ENCODE measurements at regions not wholly inside any gene's neighbourhood (a gene's known extent, or its start where the extent isn't known, plus 50 kb on each side); places are given as distances from the start of the nearest gene placed in this dataset.

GRCh38 chr12:97764700-97765099 is 302.1 kb downstream of the RMST start:
- H3K27me3 ChIP-seq (replicated peaks; ENCODE audit: control insufficient read depth, insufficient read depth, low read length), result 0 out of 2 replicates have a peak, but pooled peaks cover 1% of the 10 kb centered on the region
- H3K4me3 ChIP-seq (replicated peaks; ENCODE audit: low read depth, low read length), result no peak overlapping the region
- DNase-seq (ENCODE audit: extremely low read depth, insufficient read length), result no peak
- TF ChIP-seq, protein P1, sequence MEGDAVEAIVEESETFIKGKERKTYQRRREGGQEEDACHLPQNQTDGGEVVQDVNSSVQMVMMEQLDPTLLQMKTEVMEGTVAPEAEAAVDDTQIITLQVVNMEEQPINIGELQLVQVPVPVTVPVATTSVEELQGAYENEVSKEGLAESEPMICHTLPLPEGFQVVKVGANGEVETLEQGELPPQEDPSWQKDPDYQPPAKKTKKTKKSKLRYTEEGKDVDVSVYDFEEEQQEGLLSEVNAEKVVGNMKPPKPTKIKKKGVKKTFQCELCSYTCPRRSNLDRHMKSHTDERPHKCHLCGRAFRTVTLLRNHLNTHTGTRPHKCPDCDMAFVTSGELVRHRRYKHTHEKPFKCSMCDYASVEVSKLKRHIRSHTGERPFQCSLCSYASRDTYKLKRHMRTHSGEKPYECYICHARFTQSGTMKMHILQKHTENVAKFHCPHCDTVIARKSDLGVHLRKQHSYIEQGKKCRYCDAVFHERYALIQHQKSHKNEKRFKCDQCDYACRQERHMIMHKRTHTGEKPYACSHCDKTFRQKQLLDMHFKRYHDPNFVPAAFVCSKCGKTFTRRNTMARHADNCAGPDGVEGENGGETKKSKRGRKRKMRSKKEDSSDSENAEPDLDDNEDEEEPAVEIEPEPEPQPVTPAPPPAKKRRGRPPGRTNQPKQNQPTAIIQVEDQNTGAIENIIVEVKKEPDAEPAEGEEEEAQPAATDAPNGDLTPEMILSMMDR (IDR thresholded peaks at IDR 0.05; ENCODE audit: insufficient read depth, low read length, poor library complexity, severe bottlenecking), result no peak
- H3K36me3 ChIP-seq (ENCODE audit: control insufficient read depth, insufficient read depth, low read length), result no peaks in the 10 kb centered on the region

- TF ChIP-seq, protein P1 (IDR thresholded peaks at IDR 0.05; ENCODE audit: insufficient read depth, low read length, poor library complexity, severe bottlenecking), result no peak
- DNase-seq (ENCODE audit: extremely low read depth, insufficient read length), result no peak
- Histone ChIP-seq H3K27me3 (replicated peaks; ENCODE audit: control insufficient read depth, insufficient read depth, low read length) (0 out of 2 replicates have a peak, but pooled peaks cover 1% of the 10 kb centered on the region), H3K4me3 (replicated peaks; ENCODE audit: low read depth, low read length) (no peak overlapping the region), H3K36me3 (ENCODE audit: control insufficient read depth, insufficient read depth, low read length) (no peaks in the 10 kb centered on the region)
Observed at GRCh38 chr12:97767347-97767746, 304.7 kb downstream of the RMST start.

DNA sequence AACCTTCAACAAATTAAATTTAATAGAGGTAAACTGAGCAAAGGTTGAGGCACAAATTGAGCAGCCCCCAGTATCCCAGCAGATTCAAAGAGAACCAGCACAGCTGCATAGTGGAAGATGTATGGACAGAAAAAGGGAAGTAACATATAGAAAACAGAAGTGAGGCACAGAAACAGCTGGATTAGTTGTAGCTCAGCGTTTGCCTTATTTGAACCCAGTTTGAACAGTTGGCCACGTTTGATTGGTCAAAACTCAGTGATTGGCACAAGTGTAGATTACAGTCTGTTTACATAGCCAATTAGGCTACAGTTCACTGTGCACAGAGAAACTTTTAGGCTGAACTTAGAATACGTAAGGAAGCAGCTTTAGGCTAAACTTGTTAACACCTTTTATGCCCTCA is 315.5 kb downstream of the RMST start:
- Histone ChIP-seq H3K36me3 (ENCODE audit: control insufficient read depth, insufficient read depth, low read length) (no peaks in the 10 kb centered on the region), H3K4me3 (replicated peaks; ENCODE audit: low read depth, low read length) (no peak overlapping the region), H3K27me3 (replicated peaks; ENCODE audit: control insufficient read depth, insufficient read depth, low read length) (no peaks in the 10 kb centered on the region)
- TF ChIP-seq, protein P1 (IDR thresholded peaks at IDR 0.05; ENCODE audit: insufficient read depth, low read length, poor library complexity, severe bottlenecking), result no peak
- DNase-seq (ENCODE audit: extremely low read depth, insufficient read length), result no peak

DNA sequence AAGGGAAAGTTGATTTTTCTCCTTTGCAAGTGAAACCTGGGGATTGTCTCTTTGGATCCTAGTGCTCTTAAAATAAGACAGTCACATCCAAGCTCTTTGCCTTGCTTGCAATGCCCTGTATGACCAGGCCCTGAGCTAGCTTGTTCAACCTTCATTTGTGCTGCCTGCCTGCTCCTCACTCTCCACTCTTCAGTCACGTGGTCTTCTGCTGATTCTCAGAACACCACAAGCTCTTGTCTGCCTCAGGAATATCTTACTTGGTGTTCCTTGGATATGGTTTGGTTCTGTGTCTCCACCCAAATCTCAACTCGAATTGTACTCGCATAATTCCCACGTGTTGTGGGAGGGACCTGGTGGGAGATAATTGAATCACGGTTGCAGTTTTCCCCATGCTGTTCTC is 318.7 kb downstream of the RMST start:
- Histone ChIP-seq H3K4me3 (replicated peaks; ENCODE audit: low read depth, low read length) (no peak overlapping the region), H3K36me3 (ENCODE audit: control insufficient read depth, insufficient read depth, low read length) (no peaks in the 10 kb centered on the region), H3K27me3 (replicated peaks; ENCODE audit: control insufficient read depth, insufficient read depth, low read length) (no peaks in the 10 kb centered on the region)
- DNase-seq (ENCODE audit: extremely low read depth, insufficient read length), result no peak
- TF ChIP-seq, protein P1 (IDR thresholded peaks at IDR 0.05; ENCODE audit: insufficient read depth, low read length, poor library complexity, severe bottlenecking), result no peak

- H3K4me3 ChIP-seq (replicated peaks; ENCODE audit: low read depth, low read length), result no peak overlapping the region
- H3K36me3 ChIP-seq (ENCODE audit: control insufficient read depth, insufficient read depth, low read length), result no peaks in the 10 kb centered on the region
- DNase-seq (ENCODE audit: extremely low read depth, insufficient read length), result no peak
- TF ChIP-seq, protein P1 (IDR thresholded peaks at IDR 0.05; ENCODE audit: insufficient read depth, low read length, poor library complexity, severe bottlenecking), result no peak
- no peaks in the 10 kb centered on the region for H3K27me3 ChIP-seq (replicated peaks; ENCODE audit: control insufficient read depth, insufficient read depth, low read length)
Observed at GRCh38 chr12:97784904-97785303, 322.3 kb downstream of the RMST start.

DNA sequence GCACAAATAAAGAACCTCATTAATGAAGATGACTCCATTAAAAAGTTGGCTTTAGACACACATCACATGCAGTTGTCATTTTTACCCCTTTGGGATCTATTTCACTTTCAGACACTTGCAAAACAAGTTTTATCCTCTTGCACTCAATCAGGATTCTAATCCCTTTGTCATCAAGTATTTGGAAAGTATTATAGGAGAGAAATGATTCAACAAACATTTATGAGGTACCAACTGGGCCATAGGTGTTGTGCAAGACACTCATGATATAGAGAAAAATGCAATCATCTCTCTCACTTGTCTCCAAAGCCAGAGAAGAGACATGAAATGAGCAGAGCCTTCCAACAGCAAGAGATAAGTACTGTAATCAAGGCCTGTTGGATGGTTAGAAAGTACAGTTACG is 327.7 kb downstream of the RMST start:
- TF ChIP-seq, protein P1 (IDR thresholded peaks at IDR 0.05; ENCODE audit: insufficient read depth, low read length, poor library complexity, severe bottlenecking), result no peak
- H3K36me3 ChIP-seq (ENCODE audit: control insufficient read depth, insufficient read depth, low read length), result no peaks in the 10 kb centered on the region
- H3K4me3 ChIP-seq (replicated peaks; ENCODE audit: low read depth, low read length), result no peak overlapping the region
- DNase-seq (ENCODE audit: extremely low read depth, insufficient read length), result no peak
- no peaks in the 10 kb centered on the region for H3K27me3 ChIP-seq (replicated peaks; ENCODE audit: control insufficient read depth, insufficient read depth, low read length)
